ENCODE measurements at regions not wholly inside any gene's neighbourhood (a gene's known extent, or its start where the extent isn't known, plus 50 kb on each side); places are given as distances from the start of the nearest gene placed in this dataset.

DNA sequence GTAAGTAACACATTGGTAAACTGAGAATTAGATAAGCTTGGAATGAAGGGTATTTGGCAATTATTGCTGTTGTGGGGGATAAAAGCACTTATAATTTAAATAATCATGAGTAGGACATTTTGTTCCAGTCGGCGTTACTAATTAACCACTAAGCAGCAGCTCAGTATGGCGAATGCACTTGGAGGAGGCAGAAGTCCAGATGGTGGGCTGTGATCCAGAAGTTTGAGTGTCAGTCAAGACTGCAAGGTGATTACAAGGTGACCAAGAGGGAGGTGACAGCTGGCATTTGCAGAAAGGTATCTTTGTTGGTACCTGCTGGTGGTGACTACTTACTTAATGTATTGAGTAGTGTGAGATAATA, 643.6 kb upstream of the FAM98A start:
- Histone ChIP-seq H4K20me1 (ENCODE audit: control insufficient read depth, insufficient read depth) (no peaks in the 10 kb centered on the region), H3K4me1 (ENCODE audit: control insufficient read depth, insufficient read depth, low read length) (no peaks in the 10 kb centered on the region), H3K36me3 (ENCODE audit: control insufficient read depth in 2 of 2, insufficient read depth in 2 of 2, low read length in 1 of 2) (no peaks in the 10 kb centered on the region), H3K9ac (ENCODE audit: control insufficient read depth, insufficient read depth, low read length) (no peak overlapping the region), H2AFZ (ENCODE audit: control insufficient read depth, low read depth, low read length) (no peak overlapping the region), H3K4me2 (ENCODE audit: control insufficient read depth, insufficient read depth) (no peak overlapping the region), H3K27me3 (replicated peaks in 1 of 2; ENCODE audit: control insufficient read depth in 2 of 2, insufficient read depth in 2 of 2, low read length in 1 of 2) (no peaks in the 10 kb centered on the region), H3K4me3 (no peak overlapping the region), H3K27ac (ENCODE audit: control insufficient read depth, insufficient read depth) (no peak overlapping the region), H3K79me2 (ENCODE audit: control insufficient read depth, insufficient read depth, low read length) (no peaks in the 10 kb centered on the region), H3K9me3 (replicated peaks; ENCODE audit: control insufficient read depth, insufficient read depth, low read length) (no peaks in the 10 kb centered on the region; the same call in 2 of the 3 replicates)
- DNase-seq (ENCODE audit: low read depth, low spot score) (no peak), FAIRE-seq (no peak), ATAC-seq (no peak)
- ChIA-PET SMC1A (ENCODE audit: uncharacterized antibody, unreplicated experiment) (interaction anchor here (0.8 to 1.3 kb wide), 2 partner anchors 11 to 350 kb away, joined by 3 read pairs; no protein-coding TSS in a partner anchor), POLR2A (no interaction called here), RAD21 (ENCODE audit: unreplicated experiment) (no interaction called here), CTCF (no interaction called here)
- 11% methylated on average over 3 of the region's 3 CpGs for WGBS (ENCODE audit: insufficient coverage, insufficient replicate concordance, low lambda C conversion rate, missing lambda C conversion rate)
- intact Hi-C loops (cut with micrococcal nuclease; ENCODE audit: unreplicated experiment) (no loop called here), in situ Hi-C loops (cut with MboI) (no loop called here)
- BruUV-seq (replicated peaks) = no TSS peak
- TF ChIP-seq, protein P1, sequence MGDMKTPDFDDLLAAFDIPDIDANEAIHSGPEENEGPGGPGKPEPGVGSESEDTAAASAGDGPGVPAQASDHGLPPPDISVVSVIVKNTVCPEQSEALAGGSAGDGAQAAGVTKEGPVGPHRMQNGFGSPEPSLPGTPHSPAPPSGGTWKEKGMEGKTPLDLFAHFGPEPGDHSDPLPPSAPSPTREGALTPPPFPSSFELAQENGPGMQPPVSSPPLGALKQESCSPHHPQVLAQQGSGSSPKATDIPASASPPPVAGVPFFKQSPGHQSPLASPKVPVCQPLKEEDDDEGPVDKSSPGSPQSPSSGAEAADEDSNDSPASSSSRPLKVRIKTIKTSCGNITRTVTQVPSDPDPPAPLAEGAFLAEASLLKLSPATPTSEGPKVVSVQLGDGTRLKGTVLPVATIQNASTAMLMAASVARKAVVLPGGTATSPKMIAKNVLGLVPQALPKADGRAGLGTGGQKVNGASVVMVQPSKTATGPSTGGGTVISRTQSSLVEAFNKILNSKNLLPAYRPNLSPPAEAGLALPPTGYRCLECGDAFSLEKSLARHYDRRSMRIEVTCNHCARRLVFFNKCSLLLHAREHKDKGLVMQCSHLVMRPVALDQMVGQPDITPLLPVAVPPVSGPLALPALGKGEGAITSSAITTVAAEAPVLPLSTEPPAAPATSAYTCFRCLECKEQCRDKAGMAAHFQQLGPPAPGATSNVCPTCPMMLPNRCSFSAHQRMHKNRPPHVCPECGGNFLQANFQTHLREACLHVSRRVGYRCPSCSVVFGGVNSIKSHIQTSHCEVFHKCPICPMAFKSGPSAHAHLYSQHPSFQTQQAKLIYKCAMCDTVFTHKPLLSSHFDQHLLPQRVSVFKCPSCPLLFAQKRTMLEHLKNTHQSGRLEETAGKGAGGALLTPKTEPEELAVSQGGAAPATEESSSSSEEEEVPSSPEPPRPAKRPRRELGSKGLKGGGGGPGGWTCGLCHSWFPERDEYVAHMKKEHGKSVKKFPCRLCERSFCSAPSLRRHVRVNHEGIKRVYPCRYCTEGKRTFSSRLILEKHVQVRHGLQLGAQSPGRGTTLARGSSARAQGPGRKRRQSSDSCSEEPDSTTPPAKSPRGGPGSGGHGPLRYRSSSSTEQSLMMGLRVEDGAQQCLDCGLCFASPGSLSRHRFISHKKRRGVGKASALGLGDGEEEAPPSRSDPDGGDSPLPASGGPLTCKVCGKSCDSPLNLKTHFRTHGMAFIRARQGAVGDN (IDR thresholded peaks at IDR 0.05) = no peak
- TF ChIP-seq, protein P2, sequence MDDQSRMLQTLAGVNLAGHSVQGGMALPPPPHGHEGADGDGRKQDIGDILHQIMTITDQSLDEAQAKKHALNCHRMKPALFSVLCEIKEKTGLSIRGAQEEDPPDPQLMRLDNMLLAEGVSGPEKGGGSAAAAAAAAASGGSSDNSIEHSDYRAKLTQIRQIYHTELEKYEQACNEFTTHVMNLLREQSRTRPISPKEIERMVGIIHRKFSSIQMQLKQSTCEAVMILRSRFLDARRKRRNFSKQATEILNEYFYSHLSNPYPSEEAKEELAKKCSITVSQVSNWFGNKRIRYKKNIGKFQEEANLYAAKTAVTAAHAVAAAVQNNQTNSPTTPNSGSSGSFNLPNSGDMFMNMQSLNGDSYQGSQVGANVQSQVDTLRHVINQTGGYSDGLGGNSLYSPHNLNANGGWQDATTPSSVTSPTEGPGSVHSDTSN (IDR thresholded peaks at IDR 0.05; ENCODE audit: insufficient replicate concordance, low read depth, low read length) = no peak
- TF ChIP-seq WRNIP1 (IDR thresholded peaks at IDR 0.05; ENCODE audit: borderline replicate concordance, low read depth, low read length) (no peak), POLR2A (IDR thresholded peaks at IDR 0.05; ENCODE audit: low read depth, low read length) (no peak), SMC3 (IDR thresholded peaks at IDR 0.05; ENCODE audit: borderline replicate concordance, low read length) (no peak), LARP7 (IDR thresholded peaks at IDR 0.05) (no peak), GABPA (IDR thresholded peaks at IDR 0.05; ENCODE audit: low read depth) (no peak), ZNF384 (IDR thresholded peaks at IDR 0.05; ENCODE audit: borderline replicate concordance, low read depth, low read length) (no peak)
- TF ChIP-seq, protein P3, sequence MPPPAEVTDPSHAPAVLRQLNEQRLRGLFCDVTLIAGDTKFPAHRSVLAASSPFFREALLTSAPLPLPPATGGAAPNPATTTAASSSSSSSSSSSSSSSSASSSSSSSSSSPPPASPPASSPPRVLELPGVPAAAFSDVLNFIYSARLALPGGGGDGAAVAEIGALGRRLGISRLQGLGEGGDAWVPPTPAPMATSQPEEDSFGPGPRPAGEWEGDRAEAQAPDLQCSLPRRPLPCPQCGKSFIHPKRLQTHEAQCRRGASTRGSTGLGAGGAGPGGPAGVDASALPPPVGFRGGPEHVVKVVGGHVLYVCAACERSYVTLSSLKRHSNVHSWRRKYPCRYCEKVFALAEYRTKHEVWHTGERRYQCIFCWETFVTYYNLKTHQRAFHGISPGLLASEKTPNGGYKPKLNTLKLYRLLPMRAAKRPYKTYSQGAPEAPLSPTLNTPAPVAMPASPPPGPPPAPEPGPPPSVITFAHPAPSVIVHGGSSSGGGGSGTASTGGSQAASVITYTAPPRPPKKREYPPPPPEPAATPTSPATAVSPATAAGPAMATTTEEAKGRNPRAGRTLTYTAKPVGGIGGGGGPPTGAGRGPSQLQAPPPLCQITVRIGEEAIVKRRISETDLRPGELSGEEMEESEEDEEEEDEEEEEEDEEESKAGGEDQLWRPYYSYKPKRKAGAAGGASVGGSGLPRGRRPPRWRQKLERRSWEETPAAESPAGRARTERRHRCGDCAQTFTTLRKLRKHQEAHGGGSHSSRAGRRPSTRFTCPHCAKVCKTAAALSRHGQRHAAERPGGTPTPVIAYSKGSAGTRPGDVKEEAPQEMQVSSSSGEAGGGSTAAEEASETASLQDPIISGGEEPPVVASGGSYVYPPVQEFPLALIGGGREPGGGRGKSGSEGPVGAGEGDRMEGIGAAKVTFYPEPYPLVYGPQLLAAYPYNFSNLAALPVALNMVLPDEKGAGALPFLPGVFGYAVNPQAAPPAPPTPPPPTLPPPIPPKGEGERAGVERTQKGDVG (CRISPR knock-in tag; IDR thresholded peaks at IDR 0.05) = no peak
- TF ChIP-seq, protein P4, sequence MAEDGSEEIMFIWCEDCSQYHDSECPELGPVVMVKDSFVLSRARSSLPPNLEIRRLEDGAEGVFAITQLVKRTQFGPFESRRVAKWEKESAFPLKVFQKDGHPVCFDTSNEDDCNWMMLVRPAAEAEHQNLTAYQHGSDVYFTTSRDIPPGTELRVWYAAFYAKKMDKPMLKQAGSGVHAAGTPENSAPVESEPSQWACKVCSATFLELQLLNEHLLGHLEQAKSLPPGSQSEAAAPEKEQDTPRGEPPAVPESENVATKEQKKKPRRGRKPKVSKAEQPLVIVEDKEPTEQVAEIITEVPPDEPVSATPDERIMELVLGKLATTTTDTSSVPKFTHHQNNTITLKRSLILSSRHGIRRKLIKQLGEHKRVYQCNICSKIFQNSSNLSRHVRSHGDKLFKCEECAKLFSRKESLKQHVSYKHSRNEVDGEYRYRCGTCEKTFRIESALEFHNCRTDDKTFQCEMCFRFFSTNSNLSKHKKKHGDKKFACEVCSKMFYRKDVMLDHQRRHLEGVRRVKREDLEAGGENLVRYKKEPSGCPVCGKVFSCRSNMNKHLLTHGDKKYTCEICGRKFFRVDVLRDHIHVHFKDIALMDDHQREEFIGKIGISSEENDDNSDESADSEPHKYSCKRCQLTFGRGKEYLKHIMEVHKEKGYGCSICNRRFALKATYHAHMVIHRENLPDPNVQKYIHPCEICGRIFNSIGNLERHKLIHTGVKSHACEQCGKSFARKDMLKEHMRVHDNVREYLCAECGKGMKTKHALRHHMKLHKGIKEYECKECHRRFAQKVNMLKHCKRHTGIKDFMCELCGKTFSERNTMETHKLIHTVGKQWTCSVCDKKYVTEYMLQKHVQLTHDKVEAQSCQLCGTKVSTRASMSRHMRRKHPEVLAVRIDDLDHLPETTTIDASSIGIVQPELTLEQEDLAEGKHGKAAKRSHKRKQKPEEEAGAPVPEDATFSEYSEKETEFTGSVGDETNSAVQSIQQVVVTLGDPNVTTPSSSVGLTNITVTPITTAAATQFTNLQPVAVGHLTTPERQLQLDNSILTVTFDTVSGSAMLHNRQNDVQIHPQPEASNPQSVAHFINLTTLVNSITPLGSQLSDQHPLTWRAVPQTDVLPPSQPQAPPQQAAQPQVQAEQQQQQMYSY (CRISPR knock-in tag; IDR thresholded peaks at IDR 0.05) = no peak

Measured in GM12878 (cell line).